ENCODE measurements at regions not wholly inside any gene's neighbourhood (a gene's known extent, or its start where the extent isn't known, plus 50 kb on each side); places are given as distances from the start of the nearest gene placed in this dataset.

DNA sequence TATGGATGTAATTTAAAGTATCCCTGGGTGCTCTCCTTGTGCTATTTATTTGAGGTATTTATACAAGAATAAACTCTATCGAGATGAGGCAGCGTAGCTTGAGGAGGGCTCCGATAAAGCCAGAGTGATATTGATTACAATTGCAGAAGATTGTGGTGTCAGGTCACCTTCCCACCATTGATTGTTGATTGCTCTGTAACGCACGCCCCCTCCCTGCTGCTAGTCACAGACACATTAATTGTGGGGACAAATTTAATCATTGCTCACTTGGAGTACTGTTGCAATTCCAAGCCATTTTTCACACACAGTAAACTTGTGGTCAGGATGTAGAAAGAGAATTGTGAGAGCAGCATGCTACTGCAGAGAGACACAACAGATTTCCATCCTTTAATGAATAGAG is 75.4 kb downstream of the IRX3 start:
- no peaks in the 10 kb centered on the region for H3K9me3 ChIP-seq (ENCODE audit: control insufficient read depth in 4 of 4, insufficient read depth in 3 of 4, low read length in 3 of 4)
- no peak overlapping the region for H3K9ac ChIP-seq (ENCODE audit: insufficient read depth in 1 of 2, low read length in 2 of 2)
- no peak overlapping the region for H3K27ac ChIP-seq (ENCODE audit: low read depth in 1 of 2, low read length in 1 of 2)
- no peak for ATAC-seq (ENCODE audit: insufficient read depth, low FRiP score)
- WGBS, 2 donors, result 61 to 78% methylated on average over 5 of the region's 5 CpGs
- H3K4me3 ChIP-seq, result no peak overlapping the region
- peaks cover 0 to 45% (median 39%) of the 10 kb centered on the region in 3 donors for H3K27me3 ChIP-seq (ENCODE audit: control insufficient read depth in 3 of 3, insufficient read depth in 3 of 3, low read length in 2 of 3)
- no peak for TF ChIP-seq CTCF (IDR thresholded peaks at IDR 0.05; ENCODE audit: control extremely low read depth, extremely low read depth)
- peaks cover 0 to 23% (median 5%) of the 10 kb centered on the region in 5 donors for H3K4me1 ChIP-seq (ENCODE audit: control insufficient read depth in 5 of 5, insufficient read depth in 5 of 5, low read length in 5 of 5)
- DNase-seq, result no peak
- no peaks in the 10 kb centered on the region for H3K36me3 ChIP-seq (ENCODE audit: control insufficient read depth in 4 of 4, insufficient read depth in 4 of 4, low read length in 4 of 4)

DNA sequence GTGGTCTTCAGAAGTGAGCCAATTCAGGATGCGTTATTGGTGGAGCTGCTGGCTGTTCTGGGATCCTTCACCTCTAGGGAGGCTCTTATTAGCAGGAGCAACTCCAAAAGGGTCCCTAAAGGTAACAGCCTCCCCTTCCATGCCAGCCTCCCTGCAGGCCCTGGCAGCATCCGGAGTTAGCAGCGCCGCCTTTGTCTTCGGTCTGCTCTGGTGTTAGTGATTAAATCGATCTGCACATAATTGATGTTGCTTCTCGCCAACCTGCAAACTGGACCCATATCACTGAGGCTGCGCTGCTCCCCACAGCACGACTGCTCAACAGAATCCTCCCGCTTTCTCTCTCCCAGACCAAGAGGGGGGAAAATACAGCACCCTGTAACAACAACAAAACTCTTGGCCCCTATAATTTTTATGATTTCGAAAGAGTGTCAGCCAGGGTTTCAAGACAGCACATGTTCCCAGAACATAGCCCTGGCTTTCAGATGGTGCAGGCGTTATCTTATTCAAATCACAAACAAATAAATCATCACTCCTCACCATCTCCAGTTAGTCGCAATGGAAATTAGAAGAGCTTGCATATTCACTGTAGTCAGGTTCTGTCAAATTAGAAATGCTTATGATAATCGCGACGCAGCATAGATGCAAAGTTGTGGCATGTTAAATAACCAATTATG is 76.0 kb downstream of the IRX3 start:
- TF ChIP-seq CTCF (IDR thresholded peaks at IDR 0.05; ENCODE audit: control extremely low read depth, extremely low read depth), result no peak
- H3K4me3 ChIP-seq, result no peak overlapping the region
- ATAC-seq (ENCODE audit: insufficient read depth, low FRiP score), result no peak
- 79 to 80% methylated on average over 16 of the region's 16 CpGs for WGBS, 2 donors
- no peaks in the 10 kb centered on the region for H3K36me3 ChIP-seq (ENCODE audit: control insufficient read depth in 4 of 4, insufficient read depth in 4 of 4, low read length in 4 of 4)
- H3K27ac ChIP-seq (ENCODE audit: low read depth in 1 of 2, low read length in 1 of 2), result no peak overlapping the region
- H3K9ac ChIP-seq (ENCODE audit: insufficient read depth in 1 of 2, low read length in 2 of 2), result no peak overlapping the region
- DNase-seq, result peak in 1 of 3 donors; percentile 38
- H3K9me3 ChIP-seq (ENCODE audit: control insufficient read depth in 4 of 4, insufficient read depth in 3 of 4, low read length in 3 of 4), result no peaks in the 10 kb centered on the region
- H3K27me3 ChIP-seq (ENCODE audit: control insufficient read depth in 3 of 3, insufficient read depth in 3 of 3, low read length in 2 of 3), result peaks cover 0 to 51% (median 45%) of the 10 kb centered on the region in 3 donors
- H3K4me1 ChIP-seq (ENCODE audit: control insufficient read depth in 5 of 5, insufficient read depth in 5 of 5, low read length in 5 of 5), result peaks cover 0 to 18% (median 1%) of the 10 kb centered on the region in 5 donors

DNA sequence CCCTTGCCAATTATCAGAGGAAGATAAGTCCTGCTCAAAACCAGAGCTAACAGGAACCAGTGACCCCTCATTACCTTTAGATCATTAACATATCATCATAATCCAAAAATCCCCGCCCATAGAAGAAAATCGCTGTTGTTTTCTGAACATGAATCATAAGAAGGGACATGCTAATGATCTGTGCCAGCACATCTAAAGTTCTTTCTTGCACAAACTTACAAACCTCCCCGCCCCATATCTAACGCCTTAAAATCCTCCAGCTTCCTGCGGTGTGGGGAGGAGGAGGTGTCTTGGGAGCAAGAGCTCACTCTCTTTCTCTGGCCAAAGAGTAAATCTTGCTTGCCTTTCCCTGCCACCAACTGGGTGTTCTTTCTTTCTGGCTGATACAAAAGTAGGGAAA is 78.3 kb downstream of the IRX3 start:
- Histone ChIP-seq H3K27ac (ENCODE audit: low read depth in 1 of 2, low read length in 1 of 2) (no peak overlapping the region), H3K4me3 (no peak overlapping the region), H3K36me3 (ENCODE audit: control insufficient read depth in 4 of 4, insufficient read depth in 4 of 4, low read length in 4 of 4) (no peaks in the 10 kb centered on the region), H3K9me3 (ENCODE audit: control insufficient read depth in 4 of 4, insufficient read depth in 3 of 4, low read length in 3 of 4) (peaks cover 0 to 2% (median 0%) of the 10 kb centered on the region in 4 donors), H3K9ac (ENCODE audit: insufficient read depth in 1 of 2, low read length in 2 of 2) (no peak overlapping the region), H3K4me1 (ENCODE audit: control insufficient read depth in 5 of 5, insufficient read depth in 5 of 5, low read length in 5 of 5) (peaks cover 0 to 18% (median 0%) of the 10 kb centered on the region in 5 donors), H3K27me3 (ENCODE audit: control insufficient read depth in 3 of 3, insufficient read depth in 3 of 3, low read length in 2 of 3) (peaks cover 0 to 41% (median 40%) of the 10 kb centered on the region in 3 donors)
- no peak for TF ChIP-seq CTCF (IDR thresholded peaks at IDR 0.05; ENCODE audit: control extremely low read depth, extremely low read depth)
- WGBS, 2 donors, result 58 to 63% methylated on average over 5 of the region's 5 CpGs
- DNase-seq, result peak in 2 of 3 donors; percentile 32 to 49
- no peak for ATAC-seq (ENCODE audit: insufficient read depth, low FRiP score)
